ENCODE measurements at regions not wholly inside any gene's neighbourhood (a gene's known extent, or its start where the extent isn't known, plus 50 kb on each side); places are given as distances from the start of the nearest gene placed in this dataset.

DNA sequence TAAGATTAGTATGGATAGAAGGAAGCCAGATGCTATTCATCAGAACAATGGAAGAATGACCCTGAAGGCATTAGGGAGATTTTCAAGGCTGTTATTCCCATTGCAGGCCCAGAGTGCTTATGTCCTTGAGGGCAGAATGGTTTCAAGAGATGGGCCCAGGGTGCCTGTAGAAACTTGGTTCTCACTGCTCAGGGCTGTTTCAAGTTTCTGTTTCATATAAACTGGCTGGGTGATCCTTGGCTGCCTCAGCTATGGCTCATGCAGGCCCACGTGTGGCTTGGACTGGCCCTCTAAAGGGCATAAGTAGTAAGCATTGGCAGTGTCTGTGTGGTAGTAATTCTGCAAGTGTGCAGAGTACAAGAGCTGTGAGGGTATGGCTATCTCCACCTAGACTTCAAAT is 540.9 kb upstream of the MAN1A1 start:
- Histone ChIP-seq H2BK15ac (ENCODE audit: low read depth, low read length) (no peak overlapping the region), H2AK5ac (ENCODE audit: insufficient read length, low read length) (no peak overlapping the region), H3K27ac (ENCODE audit: insufficient read length, low read depth, low read length) (no peak overlapping the region), H3K4me2 (ENCODE audit: insufficient read depth, insufficient read length, low read length) (no peak overlapping the region), H3K27me3 (ENCODE audit: insufficient read depth, low read length) (no peaks in the 10 kb centered on the region), H2BK12ac (ENCODE audit: insufficient read length, low read depth, low read length) (no peak overlapping the region), H4K20me1 (ENCODE audit: control insufficient read depth, insufficient read depth, insufficient read length) (no peaks in the 10 kb centered on the region), H3T11ph (ENCODE audit: low read length) (no peak overlapping the region), H3K14ac (ENCODE audit: insufficient read depth, low read length) (no peak overlapping the region), H4K8ac (replicated peaks; ENCODE audit: insufficient read length, low read depth, low read length) (no peak overlapping the region), H4K5ac (ENCODE audit: insufficient read length, low read depth, low read length) (no peak overlapping the region), H3K79me1 (ENCODE audit: insufficient read depth, low read depth, low read length, poor library complexity, severe bottlenecking) (no peaks in the 10 kb centered on the region), H3K18ac (ENCODE audit: insufficient read length, low read depth, low read length) (no peak overlapping the region), H3K9me3 (ENCODE audit: control insufficient read depth, low read depth, low read length) (no peaks in the 10 kb centered on the region), H2BK20ac (ENCODE audit: low read depth, low read length, poor library complexity, severe bottlenecking) (no peak overlapping the region), H2BK5ac (ENCODE audit: insufficient read length, low read length) (no peak overlapping the region), H3K23ac (ENCODE audit: insufficient read length, low read depth, low read length) (no peak overlapping the region), H3K56ac (ENCODE audit: insufficient read length, low read depth, low read length) (no peak overlapping the region), H2BK120ac (ENCODE audit: low read depth, low read length, poor library complexity, severe bottlenecking) (no peak overlapping the region), H3K23me2 (ENCODE audit: insufficient read length, low read depth, low read length, poor library complexity, severe bottlenecking) (no peaks in the 10 kb centered on the region), H3K4me1 (ENCODE audit: insufficient read depth, low read length) (no peaks in the 10 kb centered on the region), H3K79me2 (ENCODE audit: insufficient read depth, low read length) (no peaks in the 10 kb centered on the region), H3K9ac (ENCODE audit: extremely low read depth, insufficient read length, low read length) (no peak overlapping the region), H4K91ac (ENCODE audit: insufficient read length, low read depth, low read length) (no peak overlapping the region), H3K4ac (ENCODE audit: low read depth, low read length) (no peak overlapping the region), H2AFZ (ENCODE audit: low read length) (no peak overlapping the region)
- peaks cover 0 to 4% (median 0%) of the 10 kb centered on the region in 3 experiments; a peak in 1 of 7 replicates for H3K36me3 Mint-ChIP-seq (ENCODE audit: insufficient read depth in 1 of 3, low read depth in 3 of 3)
- no peak overlapping the region for H3K4me3 Mint-ChIP-seq
- no peaks in the 10 kb centered on the region for H3K27me3 Mint-ChIP-seq (ENCODE audit: low read depth)
- H3K27ac Mint-ChIP-seq: no peak overlapping the region
- no peak for DNase-seq
- TF ChIP-seq, protein P1, sequence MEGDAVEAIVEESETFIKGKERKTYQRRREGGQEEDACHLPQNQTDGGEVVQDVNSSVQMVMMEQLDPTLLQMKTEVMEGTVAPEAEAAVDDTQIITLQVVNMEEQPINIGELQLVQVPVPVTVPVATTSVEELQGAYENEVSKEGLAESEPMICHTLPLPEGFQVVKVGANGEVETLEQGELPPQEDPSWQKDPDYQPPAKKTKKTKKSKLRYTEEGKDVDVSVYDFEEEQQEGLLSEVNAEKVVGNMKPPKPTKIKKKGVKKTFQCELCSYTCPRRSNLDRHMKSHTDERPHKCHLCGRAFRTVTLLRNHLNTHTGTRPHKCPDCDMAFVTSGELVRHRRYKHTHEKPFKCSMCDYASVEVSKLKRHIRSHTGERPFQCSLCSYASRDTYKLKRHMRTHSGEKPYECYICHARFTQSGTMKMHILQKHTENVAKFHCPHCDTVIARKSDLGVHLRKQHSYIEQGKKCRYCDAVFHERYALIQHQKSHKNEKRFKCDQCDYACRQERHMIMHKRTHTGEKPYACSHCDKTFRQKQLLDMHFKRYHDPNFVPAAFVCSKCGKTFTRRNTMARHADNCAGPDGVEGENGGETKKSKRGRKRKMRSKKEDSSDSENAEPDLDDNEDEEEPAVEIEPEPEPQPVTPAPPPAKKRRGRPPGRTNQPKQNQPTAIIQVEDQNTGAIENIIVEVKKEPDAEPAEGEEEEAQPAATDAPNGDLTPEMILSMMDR (conservative IDR thresholded peaks at IDR 0.05): no peak
- no peaks in the 10 kb centered on the region for H3K4me1 Mint-ChIP-seq
- no peaks in the 10 kb centered on the region for H3K9me3 Mint-ChIP-seq
- WGBS (ENCODE audit: extremely low coverage, insufficient read length, low lambda C conversion rate): no CpG with 5 or more reads among the region's 1 CpG

Data from H9 (cell line).